SK-N-SH (cell line): ENCODE measurements at regions not wholly inside any gene's neighbourhood (a gene's known extent, or its start where the extent isn't known, plus 50 kb on each side); places are given as distances from the start of the nearest gene placed in this dataset.

Source experiments
- CTCF ChIA-PET: fragments of 300-600, 350-600 bp; formaldehyde crosslinking; extraction: SDS; loops from one replicate; lab custom pipeline; 2021; lab: Yijun Ruan, JAX
- POLR2A ChIA-PET: fragments of 350-600 bp; sonication (Branson Sonifier 250); formaldehyde crosslinking; extraction: SDS; loops from one replicate; lab custom pipeline; 2020; ENCODE audit warnings: antibody characterized with exemption, inconsistent platforms; lab: Yijun Ruan, JAX
- DNase-seq: peaks from one replicate; pipeline ENCODE4 v3.0.0; 2012
- H2AFZ ChIP-seq: fragments of 200-600 bp; sonication (generic); 2 replicates; pipeline ENCODE4 v1.8.1; 2016; ENCODE audit warnings: antibody characterized with exemption, mild to moderate bottlenecking, low read depth
- H3F3A ChIP-seq: fragments of 200-600 bp; sonication (generic); replicated peaks from 2 replicates; pipeline ENCODE3; 2016; ENCODE audit warnings: antibody characterized with exemption, mild to moderate bottlenecking; ENCODE audit not compliant: insufficient read depth
- H3K27ac ChIP-seq, 2 experiments: fragments of 200-500 bp in 1 of 2; fragments of 200-600 bp in 1 of 2; sonication (Bioruptor generic) in 1 of 2; sonication (generic), shearing (Covaris generic) in 1 of 2; 2 replicates each; pipeline versions ENCODE4 v1.5.1 to v1.6.1; 2014 to 2016; ENCODE audit warnings: low read depth in 2 of 2, inconsistent platforms in 1 of 2, low read length in 1 of 2, mild to moderate bottlenecking in 1 of 2, mixed read lengths in 1 of 2
- H3K27me3 ChIP-seq: fragments of 200-600 bp; sonication (generic), shearing (Covaris generic); 2 replicates; pipeline ENCODE4 v1.6.1; 2016; ENCODE audit warnings: mixed run types; ENCODE audit not compliant: insufficient read depth
- H3K36me3 ChIP-seq, 2 experiments: fragments of 200-500 bp in 1 of 2; fragments of 200-600 bp in 1 of 2; sonication (Bioruptor generic) in 1 of 2; sonication (generic) in 1 of 2; replicated peaks in 1 of 2; 2 replicates each; pipeline versions ENCODE3 to v1.5.1; 2014 to 2016; ENCODE audit warnings: low read length in 1 of 2, mild to moderate bottlenecking in 1 of 2; ENCODE audit not compliant: insufficient read depth in 2 of 2, control insufficient read depth in 1 of 2
- H3K4me1 ChIP-seq, 2 experiments: fragments of 200-500 bp in 1 of 2; fragments of 200-600 bp in 1 of 2; sonication (Bioruptor generic) in 1 of 2; sonication (generic), shearing (Covaris generic) in 1 of 2; 2 replicates each; pipeline versions ENCODE4 v1.5.1 to v1.6.1; 2014 to 2016; ENCODE audit warnings: low read depth in 1 of 2, low read length in 1 of 2, mixed run types in 1 of 2; ENCODE audit not compliant: insufficient read depth in 2 of 2, control insufficient read depth in 1 of 2
- H3K4me2 ChIP-seq: fragments of 200-600 bp; sonication (generic), shearing (Covaris generic); 2 replicates; pipeline ENCODE4 v1.6.1; 2017; ENCODE audit warnings: mixed run types
- H3K4me3 ChIP-seq, 2 experiments: fragments of 200-500 bp in 1 of 2; fragments of 200-600 bp in 1 of 2; sonication (Bioruptor generic) in 1 of 2; sonication (generic), shearing (Covaris generic) in 1 of 2; 2 replicates each; pipeline versions ENCODE4 v1.5.1 to v1.8.1; 2014 to 2016; ENCODE audit warnings: low read depth in 2 of 2, inconsistent platforms in 1 of 2, low read length in 1 of 2, mild to moderate bottlenecking in 1 of 2, mixed read lengths in 1 of 2, moderate library complexity in 1 of 2
- H3K79me2 ChIP-seq: fragments of 200-600 bp; sonication (generic); 2 replicates; pipeline ENCODE4 v1.8.1; 2017; ENCODE audit warnings: mild to moderate bottlenecking; ENCODE audit not compliant: insufficient read depth
- H3K9ac ChIP-seq: fragments of 200-600 bp; sonication (generic); 2 replicates; pipeline ENCODE4 v1.6.1; 2017; ENCODE audit warnings: mixed run types
- H3K9me2 ChIP-seq: fragments of 200-600 bp; sonication (generic); 2 replicates; pipeline ENCODE4 v1.6.1; 2017; ENCODE audit warnings: mixed run types
- H3K9me3 ChIP-seq: fragments of 200-600 bp; sonication (generic); 2 replicates; pipeline ENCODE4 v1.6.1; 2017; ENCODE audit warnings: mixed run types, mild to moderate bottlenecking, moderate library complexity
- H4K20me1 ChIP-seq: fragments of 200-600 bp; sonication (generic); 2 replicates; pipeline ENCODE4 v1.6.1; 2017; ENCODE audit warnings: mild to moderate bottlenecking, mixed run types; ENCODE audit not compliant: insufficient read depth
- CHD2 ChIP-seq: fragments of 150-350 bp; IDR thresholded peaks from 2 replicates; pipeline ENCODE4 v1.6.1; 2018; ENCODE audit warnings: low read length; ENCODE audit not compliant: partially characterized antibody
- EZH2phosphoT487 ChIP-seq: fragments of 200-600 bp; sonication (generic); IDR thresholded peaks from 2 replicates; pipeline ENCODE4 v1.6.1; 2017; ENCODE audit warnings: low read depth, mixed run types, mild to moderate bottlenecking, antibody characterized with exemption, moderate library complexity, borderline replicate concordance
- FOSL2 ChIP-seq: IDR thresholded peaks from 2 replicates; pipeline ENCODE4 v1.4.0; 2012; ENCODE audit warnings: low read depth, mild to moderate bottlenecking, moderate library complexity, borderline replicate concordance
- FOXJ3 ChIP-seq: sonication (generic); formaldehyde crosslinking; IDR thresholded peaks from 2 replicates; pipeline ENCODE4 v1.5.1; 2020; ENCODE audit warnings: mild to moderate bottlenecking, missing genetic modification reagents
- FOXM1 ChIP-seq: IDR thresholded peaks from 2 replicates; pipeline ENCODE4 v1.4.0; 2012; ENCODE audit warnings: low read depth, mild to moderate bottlenecking
- GABPA ChIP-seq: IDR thresholded peaks from 2 replicates; pipeline ENCODE4 v1.4.0; 2012; ENCODE audit warnings: low read depth, mild to moderate bottlenecking
- GATA2 ChIP-seq: sonication (generic); formaldehyde crosslinking; IDR thresholded peaks from 2 replicates; pipeline ENCODE4 v1.5.0; 2020; ENCODE audit warnings: mild to moderate bottlenecking, missing genetic modification reagents
- JUND ChIP-seq: IDR thresholded peaks from 2 replicates; pipeline ENCODE4 v1.4.0; 2012
- MXI1 ChIP-seq: IDR thresholded peaks from 2 replicates; pipeline ENCODE4 v1.6.1; 2012; ENCODE audit warnings: mild to moderate bottlenecking, low read depth, low read length, improper control_type of control experiment
- PBX3 ChIP-seq: IDR thresholded peaks from 2 replicates; pipeline ENCODE4; 2012
- RFX5 ChIP-seq: IDR thresholded peaks from 2 replicates; pipeline ENCODE4 v1.6.1; 2012; ENCODE audit warnings: mild to moderate bottlenecking, improper control_type of control experiment, low read length
- SIN3A ChIP-seq: IDR thresholded peaks from 2 replicates; pipeline ENCODE4 v1.6.1; 2012; ENCODE audit warnings: low read depth, mild to moderate bottlenecking, low read length, moderate library complexity, borderline replicate concordance
- TAF1 ChIP-seq: IDR thresholded peaks from 2 replicates; pipeline ENCODE4 v1.6.1; 2012; ENCODE audit warnings: low read depth, mild to moderate bottlenecking, low read length, moderate library complexity, borderline replicate concordance
- YY1 ChIP-seq: IDR thresholded peaks from 2 replicates; pipeline ENCODE4 v1.4.0; 2012; ENCODE audit warnings: low read depth, mild to moderate bottlenecking
- WGBS: methylation state at CpG from one replicate; pipeline ENCODE4 v1.1.6; 2017; ENCODE audit warnings: low lambda C conversion rate; 5-methylcytosine and 5-hydroxymethylcytosine counted together
- TF ChIP-seq, protein P1 (sequence below): IDR thresholded peaks from 2 replicates; pipeline ENCODE4 v1.4.0; 2012; ENCODE audit warnings: low read depth, borderline replicate concordance
- TF ChIP-seq, protein P2 (sequence below): IDR thresholded peaks from 2 replicates; pipeline ENCODE4 v1.4.0; 2012; ENCODE audit warnings: low read depth
- TF ChIP-seq, protein P3 (sequence below): fragments of 200-600 bp; sonication (generic); IDR thresholded peaks from 2 replicates; pipeline ENCODE4 v1.6.1; 2017; ENCODE audit warnings: antibody characterized with exemption, mild to moderate bottlenecking, moderate library complexity
- TF ChIP-seq, protein P4 (sequence below): IDR thresholded peaks from 2 replicates; pipeline ENCODE4 v1.6.1; 2012; ENCODE audit warnings: mild to moderate bottlenecking, low read depth, low read length, moderate library complexity

GRCh38 chr12:28780960-28781359, 368.1 kb upstream of the FAR2 start:
- 53% methylated on average over 5 of the region's 5 CpGs for WGBS
- Histone ChIP-seq H3K4me3 (no peak overlapping the region), H3K4me1 (peaks cover 0 to 3% of the 10 kb centered on the region in 2 experiments; a peak in 2 of 4 replicates), H3K79me2 (no peaks in the 10 kb centered on the region), H3K27ac (no peak overlapping the region), H3K36me3 (no peaks in the 10 kb centered on the region), H3K9me3 (no peaks in the 10 kb centered on the region)
- TF ChIP-seq CHD2 (no peak), YY1 (no peak), TAF1 (no peak), SIN3A (no peak), FOSL2 (no peak), EZH2phosphoT487 (no peak), FOXM1 (no peak), RFX5 (no peak), JUND (no peak), MXI1 (no peak), PBX3 (no peak), GATA2 (CRISPR knock-in tag) (no peak), GABPA (no peak), FOXJ3 (CRISPR knock-in tag) (no peak)
- TF ChIP-seq, protein P1, sequence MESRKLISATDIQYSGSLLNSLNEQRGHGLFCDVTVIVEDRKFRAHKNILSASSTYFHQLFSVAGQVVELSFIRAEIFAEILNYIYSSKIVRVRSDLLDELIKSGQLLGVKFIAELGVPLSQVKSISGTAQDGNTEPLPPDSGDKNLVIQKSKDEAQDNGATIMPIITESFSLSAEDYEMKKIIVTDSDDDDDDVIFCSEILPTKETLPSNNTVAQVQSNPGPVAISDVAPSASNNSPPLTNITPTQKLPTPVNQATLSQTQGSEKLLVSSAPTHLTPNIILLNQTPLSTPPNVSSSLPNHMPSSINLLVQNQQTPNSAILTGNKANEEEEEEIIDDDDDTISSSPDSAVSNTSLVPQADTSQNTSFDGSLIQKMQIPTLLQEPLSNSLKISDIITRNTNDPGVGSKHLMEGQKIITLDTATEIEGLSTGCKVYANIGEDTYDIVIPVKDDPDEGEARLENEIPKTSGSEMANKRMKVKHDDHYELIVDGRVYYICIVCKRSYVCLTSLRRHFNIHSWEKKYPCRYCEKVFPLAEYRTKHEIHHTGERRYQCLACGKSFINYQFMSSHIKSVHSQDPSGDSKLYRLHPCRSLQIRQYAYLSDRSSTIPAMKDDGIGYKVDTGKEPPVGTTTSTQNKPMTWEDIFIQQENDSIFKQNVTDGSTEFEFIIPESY = no peak
- TF ChIP-seq, protein P2, sequence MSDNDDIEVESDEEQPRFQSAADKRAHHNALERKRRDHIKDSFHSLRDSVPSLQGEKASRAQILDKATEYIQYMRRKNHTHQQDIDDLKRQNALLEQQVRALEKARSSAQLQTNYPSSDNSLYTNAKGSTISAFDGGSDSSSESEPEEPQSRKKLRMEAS = no peak
- TF ChIP-seq, protein P3, sequence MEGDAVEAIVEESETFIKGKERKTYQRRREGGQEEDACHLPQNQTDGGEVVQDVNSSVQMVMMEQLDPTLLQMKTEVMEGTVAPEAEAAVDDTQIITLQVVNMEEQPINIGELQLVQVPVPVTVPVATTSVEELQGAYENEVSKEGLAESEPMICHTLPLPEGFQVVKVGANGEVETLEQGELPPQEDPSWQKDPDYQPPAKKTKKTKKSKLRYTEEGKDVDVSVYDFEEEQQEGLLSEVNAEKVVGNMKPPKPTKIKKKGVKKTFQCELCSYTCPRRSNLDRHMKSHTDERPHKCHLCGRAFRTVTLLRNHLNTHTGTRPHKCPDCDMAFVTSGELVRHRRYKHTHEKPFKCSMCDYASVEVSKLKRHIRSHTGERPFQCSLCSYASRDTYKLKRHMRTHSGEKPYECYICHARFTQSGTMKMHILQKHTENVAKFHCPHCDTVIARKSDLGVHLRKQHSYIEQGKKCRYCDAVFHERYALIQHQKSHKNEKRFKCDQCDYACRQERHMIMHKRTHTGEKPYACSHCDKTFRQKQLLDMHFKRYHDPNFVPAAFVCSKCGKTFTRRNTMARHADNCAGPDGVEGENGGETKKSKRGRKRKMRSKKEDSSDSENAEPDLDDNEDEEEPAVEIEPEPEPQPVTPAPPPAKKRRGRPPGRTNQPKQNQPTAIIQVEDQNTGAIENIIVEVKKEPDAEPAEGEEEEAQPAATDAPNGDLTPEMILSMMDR = no peak
- TF ChIP-seq, protein P4, sequence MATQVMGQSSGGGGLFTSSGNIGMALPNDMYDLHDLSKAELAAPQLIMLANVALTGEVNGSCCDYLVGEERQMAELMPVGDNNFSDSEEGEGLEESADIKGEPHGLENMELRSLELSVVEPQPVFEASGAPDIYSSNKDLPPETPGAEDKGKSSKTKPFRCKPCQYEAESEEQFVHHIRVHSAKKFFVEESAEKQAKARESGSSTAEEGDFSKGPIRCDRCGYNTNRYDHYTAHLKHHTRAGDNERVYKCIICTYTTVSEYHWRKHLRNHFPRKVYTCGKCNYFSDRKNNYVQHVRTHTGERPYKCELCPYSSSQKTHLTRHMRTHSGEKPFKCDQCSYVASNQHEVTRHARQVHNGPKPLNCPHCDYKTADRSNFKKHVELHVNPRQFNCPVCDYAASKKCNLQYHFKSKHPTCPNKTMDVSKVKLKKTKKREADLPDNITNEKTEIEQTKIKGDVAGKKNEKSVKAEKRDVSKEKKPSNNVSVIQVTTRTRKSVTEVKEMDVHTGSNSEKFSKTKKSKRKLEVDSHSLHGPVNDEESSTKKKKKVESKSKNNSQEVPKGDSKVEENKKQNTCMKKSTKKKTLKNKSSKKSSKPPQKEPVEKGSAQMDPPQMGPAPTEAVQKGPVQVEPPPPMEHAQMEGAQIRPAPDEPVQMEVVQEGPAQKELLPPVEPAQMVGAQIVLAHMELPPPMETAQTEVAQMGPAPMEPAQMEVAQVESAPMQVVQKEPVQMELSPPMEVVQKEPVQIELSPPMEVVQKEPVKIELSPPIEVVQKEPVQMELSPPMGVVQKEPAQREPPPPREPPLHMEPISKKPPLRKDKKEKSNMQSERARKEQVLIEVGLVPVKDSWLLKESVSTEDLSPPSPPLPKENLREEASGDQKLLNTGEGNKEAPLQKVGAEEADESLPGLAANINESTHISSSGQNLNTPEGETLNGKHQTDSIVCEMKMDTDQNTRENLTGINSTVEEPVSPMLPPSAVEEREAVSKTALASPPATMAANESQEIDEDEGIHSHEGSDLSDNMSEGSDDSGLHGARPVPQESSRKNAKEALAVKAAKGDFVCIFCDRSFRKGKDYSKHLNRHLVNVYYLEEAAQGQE = no peak
- TF ChIP-seq, all 33 proteins: peak for 0
- ChIA-PET CTCF (interaction anchor here (0.8 kb wide), 1 partner anchor 10 kb away, joined by 3 read pairs; no protein-coding TSS in a partner anchor), POLR2A (no interaction called here)
- Histone ChIP-seq H2AFZ (no peak overlapping the region), H3K9ac (no peak overlapping the region), H3K9me2 (no peaks in the 10 kb centered on the region), H3F3A (no peaks in the 10 kb centered on the region), H4K20me1 (no peaks in the 10 kb centered on the region), H3K4me2 (no peak overlapping the region), H3K27me3 (no peaks in the 10 kb centered on the region)
- no peak for DNase-seq
